K562 (cell line): ENCODE measurements at regions not wholly inside any gene's neighbourhood (a gene's known extent, or its start where the extent isn't known, plus 50 kb on each side); places are given as distances from the start of the nearest gene placed in this dataset.

Experiments
- ATAC-seq: fragments of 200-7000 bp; cut with Tn5 transposase; 3 replicates; pipeline ENCODE4 v1.9.1; 2020; ENCODE audit warnings: moderate library complexity
- BruUV-seq: library from RNA; stranded (reverse); fragments of 400-500 nt; replicated peaks from 2 replicates; lab custom pipeline; 2021; lab: Mats Ljungman, UMichigan
- CTCF ChIA-PET: fragments of 300-600 bp; formaldehyde crosslinking; extraction: SDS; loops from one replicate; lab custom pipeline; 2021; ENCODE audit warnings: low intra/inter-chr PET ratio; lab: Yijun Ruan, JAX
- POLR2A ChIA-PET: fragments of 300-600, 350-650 bp; sonication (Branson Sonifier 250); formaldehyde crosslinking; extraction: SDS; loops from one replicate; lab custom pipeline; 2021; ENCODE audit warnings: antibody characterized with exemption, inconsistent platforms; lab: Yijun Ruan, JAX
- DNase-seq, 4 experiments: peaks; one replicate each; pipeline versions ENCODE4 v3.0.0 to v3.0.0-alpha.2; 2011 to 2018; ENCODE audit warnings: low spot score in 3 of 4, mixed read lengths in 3 of 4; ENCODE audit errors: extremely low read depth in 1 of 4
- FAIRE-seq: peaks from 2 replicates; lab custom pipeline; 2011; peaks lifted over from hg19 to GRCh38; lab: Jason Lieb, UNC
- H2AFZ ChIP-seq: 2 replicates; pipeline ENCODE4 v1.6.0; 2011; ENCODE audit warnings: low read depth, low read length, control low read depth, inconsistent platforms
- H3K27ac ChIP-seq: fragments of 200-600 bp; 3 replicates; pipeline ENCODE4 v1.8.0; 2011; ENCODE audit warnings: low read depth, mild to moderate bottlenecking, control low read depth, inconsistent platforms, low read length, moderate library complexity, mixed read lengths; ENCODE audit errors: extremely low read depth
- H3K27me3 ChIP-seq, 2 experiments: fragments of 300-600 bp in 1 of 2; 2 replicates in 1 of 2; 3 replicates in 1 of 2; pipeline versions ENCODE4 v1.6.0 to v1.8.0; 2011; ENCODE audit warnings: inconsistent platforms in 2 of 2, low read length in 2 of 2, mild to moderate bottlenecking in 1 of 2, mixed read lengths in 1 of 2, moderate library complexity in 1 of 2; ENCODE audit not compliant: control insufficient read depth in 2 of 2, insufficient read depth in 2 of 2
- H3K36me3 ChIP-seq: fragments of 300-600 bp; 3 replicates; pipeline ENCODE4 v1.8.0; 2011; ENCODE audit warnings: mild to moderate bottlenecking, low read length, inconsistent platforms; ENCODE audit not compliant: control insufficient read depth, insufficient read depth
- H3K4me1 ChIP-seq, 2 experiments: fragments of 200-600 bp in 1 of 2; replicated peaks in 1 of 2; 2 replicates in 1 of 2; 3 replicates in 1 of 2; pipeline versions ENCODE4 v1.5.1 to v1.8.0; 2011; ENCODE audit warnings: inconsistent platforms in 2 of 2, low read length in 2 of 2, mild to moderate bottlenecking in 1 of 2, mixed read lengths in 1 of 2, moderate library complexity in 1 of 2; ENCODE audit not compliant: control insufficient read depth in 2 of 2, insufficient read depth in 2 of 2
- H3K4me2 ChIP-seq: 2 replicates; pipeline ENCODE4 v1.6.1; 2011; ENCODE audit warnings: low read length, control low read depth, inconsistent platforms, mixed read lengths; ENCODE audit not compliant: insufficient read depth
- H3K4me3 ChIP-seq: fragments of 200-600 bp; sonication (generic), shearing (Covaris generic); 2 replicates; pipeline ENCODE4 v1.5.1; 2016; ENCODE audit warnings: control low read depth, inconsistent platforms
- H3K79me2 ChIP-seq: fragments of 200-600 bp; 3 replicates; pipeline ENCODE4 v1.8.0; 2011; ENCODE audit warnings: low read length, inconsistent platforms; ENCODE audit not compliant: control insufficient read depth, insufficient read depth
- H3K9ac ChIP-seq, 2 experiments: 2 replicates each; pipeline versions ENCODE4 v1.6.0 to v1.6.1; 2011; ENCODE audit warnings: low read depth in 2 of 2, low read length in 2 of 2, control low read depth in 1 of 2, inconsistent platforms in 1 of 2, mild to moderate bottlenecking in 1 of 2, mixed read lengths in 1 of 2; ENCODE audit not compliant: insufficient read depth in 1 of 2
- H3K9me1 ChIP-seq: one replicate; pipeline ENCODE4 v1.6.0; 2011; ENCODE audit warnings: inconsistent platforms, mild to moderate bottlenecking, low read length, moderate library complexity; ENCODE audit not compliant: control insufficient read depth, insufficient read depth
- H3K9me3 ChIP-seq: replicated peaks from 2 replicates; pipeline ENCODE4 v1.5.1; 2011; ENCODE audit warnings: low read depth, low read length, inconsistent platforms; ENCODE audit not compliant: control insufficient read depth, insufficient read depth
- H4K20me1 ChIP-seq: replicated peaks from 2 replicates; pipeline ENCODE4 v1.6.1; 2011; ENCODE audit warnings: low read length, inconsistent platforms, mixed read lengths; ENCODE audit not compliant: control insufficient read depth, insufficient read depth
- ARNT ChIP-seq, 2 experiments: fragments of 450-650 bp; IDR thresholded peaks; 2 replicates each; pipeline ENCODE4 v1.6.1; 2016; ENCODE audit warnings: mild to moderate bottlenecking in 1 of 2
- BRD4 ChIP-seq: fragments of 200-600 bp; sonication (generic); IDR thresholded peaks from 2 replicates; pipeline ENCODE4 v1.6.1; 2017; ENCODE audit warnings: inconsistent platforms
- CHCHD3 ChIP-seq: fragments of 250-450 bp; sonication (Bioruptor Pico); IDR thresholded peaks from 2 replicates; pipeline ENCODE4 v2.1.2; 2022; ENCODE audit warnings: mild to moderate bottlenecking
- ETV6 ChIP-seq, 3 experiments: fragments of 150-350 bp in 1 of 3; sonication (generic) in 1 of 3; formaldehyde crosslinking in 1 of 3; IDR thresholded peaks; 2 replicates each; pipeline versions ENCODE4 v1.6.1 to v1.8.0; 2014 to 2022; ENCODE audit warnings: borderline replicate concordance in 2 of 3, low read depth in 2 of 3, antibody characterized with exemption in 1 of 3, low read length in 1 of 3, mild to moderate bottlenecking in 1 of 3, missing genetic modification reagents in 1 of 3
- GABPA ChIP-seq: fragments of 200-800 bp; sonication (Bioruptor generic); conservative IDR thresholded peaks from 2 replicates; pipeline ENCODE4 v1.6.1; 2016; ENCODE audit warnings: low read depth, missing genetic modification characterization, missing compliant biosample characterization
- NR3C1 ChIP-seq: sonication (generic); formaldehyde crosslinking; IDR thresholded peaks from 2 replicates; pipeline ENCODE4 v1.8.1; 2022; ENCODE audit warnings: missing genetic modification reagents
- PPARD ChIP-seq: fragments of 250-450 bp; sonication (Bioruptor Pico); IDR thresholded peaks from 2 replicates; pipeline ENCODE4 v1.8.0; 2022; ENCODE audit warnings: inconsistent platforms, mild to moderate bottlenecking, moderate library complexity
- SAP30 ChIP-seq: fragments of 200-600 bp; sonication (generic); IDR thresholded peaks from 2 replicates; pipeline ENCODE4 v1.6.1; 2012; ENCODE audit warnings: borderline replicate concordance, low read depth, mild to moderate bottlenecking, moderate library complexity, low read length, control low read depth, inconsistent platforms; ENCODE audit not compliant: insufficient read depth, poor library complexity, severe bottlenecking
- SMARCB1 ChIP-seq: IDR thresholded peaks from 2 replicates; pipeline ENCODE4 v1.6.1; 2011; ENCODE audit warnings: improper control_type of control experiment, low read depth; ENCODE audit not compliant: insufficient read length
- TBP ChIP-seq: optimal IDR thresholded peaks from 2 replicates; pipeline ENCODE3; 2011; ENCODE audit warnings: low read depth, low read length, improper control_type of control experiment
- ZNF146 ChIP-seq: IDR thresholded peaks from one replicate; pipeline ENCODE4 v1.6.1; 2018; ENCODE audit warnings: missing compliant biosample characterization; ENCODE audit not compliant: unreplicated experiment
- ZNF24 ChIP-seq: fragments of 450-650 bp; IDR thresholded peaks from 2 replicates; pipeline ENCODE4 v1.6.1; 2016
- WGBS: fragments of 100-300 bp; shearing (Covaris generic); methylation state at CpG from one replicate; pipeline ENCODE4 v1.1.6; 2016; ENCODE audit warnings: low coverage, mixed read lengths; ENCODE audit not compliant: insufficient coverage; ENCODE audit errors: missing lambda C conversion rate; 5-methylcytosine and 5-hydroxymethylcytosine counted together
- in situ Hi-C: fragments of 300-500 bp; cut with MboI; formaldehyde crosslinking; loops from 4 replicates; pipeline ENCODE4 v1.15.0; 2018; ENCODE audit warnings: inconsistent platforms, mixed read lengths
- intact Hi-C: fragments of 100-400 bp; cut with micrococcal nuclease; formaldehyde crosslinking; loops from 2 replicates; pipeline ENCODE4 v1.14.2; 2022
- TF ChIP-seq, protein P1 (sequence below): fragments of 450-650 bp; formaldehyde crosslinking; IDR thresholded peaks from 2 replicates; pipeline ENCODE4 v1.4.0; 2020; ENCODE audit warnings: mild to moderate bottlenecking, mixed read lengths
- TF ChIP-seq, protein P2 (sequence below): IDR thresholded peaks from 3 replicates; pipeline ENCODE4 v1.6.1; 2011; ENCODE audit warnings: borderline replicate concordance, mild to moderate bottlenecking; ENCODE audit not compliant: insufficient read length, insufficient read depth
- TF ChIP-seq, protein P3 (sequence below): fragments of 250-450 bp; sonication (Bioruptor Pico); IDR thresholded peaks from 2 replicates; pipeline ENCODE4 v1.8.0; 2021; ENCODE audit warnings: moderate library complexity, mild to moderate bottlenecking, inconsistent platforms

DNA sequence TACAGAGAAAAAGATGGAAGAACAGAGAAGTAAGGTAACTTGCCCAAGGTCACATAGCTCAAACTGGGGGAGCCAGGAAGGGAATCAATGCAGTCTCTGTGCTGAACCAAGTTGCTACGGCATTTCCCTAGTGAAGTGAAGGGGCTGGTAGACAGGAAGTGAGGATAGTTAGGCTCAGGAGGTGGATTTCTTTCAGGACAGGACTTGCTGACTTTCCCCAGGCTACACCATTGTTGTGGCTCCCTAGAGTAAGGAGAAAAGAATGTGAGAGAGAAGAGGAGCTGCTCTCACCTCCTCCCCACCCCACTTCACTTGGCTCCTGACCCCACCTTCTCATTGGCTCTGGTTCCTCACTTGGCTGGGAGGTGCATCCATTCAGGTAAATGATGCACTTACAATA lies 316.9 kb downstream of the INHBA start:
- Histone ChIP-seq H3K4me1 (no peaks in the 10 kb centered on the region), H3K4me2 (no peak overlapping the region), H3K27me3 (no peaks in the 10 kb centered on the region), H3K4me3 (no peak overlapping the region), H3K9me3 (no peaks in the 10 kb centered on the region), H4K20me1 (no peaks in the 10 kb centered on the region), H2AFZ (no peak overlapping the region), H3K9ac (no peak overlapping the region), H3K79me2 (no peaks in the 10 kb centered on the region), H3K36me3 (no peaks in the 10 kb centered on the region), H3K27ac (no peak overlapping the region), H3K9me1 (no peaks in the 10 kb centered on the region)
- TF ChIP-seq TBP = no peak
- TF ChIP-seq, protein P1, sequence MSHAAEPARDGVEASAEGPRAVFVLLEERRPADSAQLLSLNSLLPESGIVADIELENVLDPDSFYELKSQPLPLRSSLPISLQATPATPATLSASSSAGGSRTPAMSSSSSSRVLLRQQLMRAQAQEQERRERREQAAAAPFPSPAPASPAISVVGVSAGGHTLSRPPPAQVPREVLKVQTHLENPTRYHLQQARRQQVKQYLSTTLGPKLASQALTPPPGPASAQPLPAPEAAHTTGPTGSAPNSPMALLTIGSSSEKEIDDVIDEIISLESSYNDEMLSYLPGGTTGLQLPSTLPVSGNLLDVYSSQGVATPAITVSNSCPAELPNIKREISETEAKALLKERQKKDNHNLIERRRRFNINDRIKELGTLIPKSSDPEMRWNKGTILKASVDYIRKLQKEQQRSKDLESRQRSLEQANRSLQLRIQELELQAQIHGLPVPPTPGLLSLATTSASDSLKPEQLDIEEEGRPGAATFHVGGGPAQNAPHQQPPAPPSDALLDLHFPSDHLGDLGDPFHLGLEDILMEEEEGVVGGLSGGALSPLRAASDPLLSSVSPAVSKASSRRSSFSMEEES (CRISPR knock-in tag) = no peak
- TF ChIP-seq CHCHD3 (CRISPR knock-in tag) = no peak
- no peak for TF ChIP-seq ZNF24
- no peak for TF ChIP-seq NR3C1 (CRISPR knock-in tag)
- no peak for TF ChIP-seq GABPA
- TF ChIP-seq ARNT (IDR thresholded peaks at IDR 0.05) = no peak
- TF ChIP-seq PPARD (CRISPR knock-in tag) = no peak
- no peak for TF ChIP-seq SAP30
- TF ChIP-seq BRD4 = no peak
- TF ChIP-seq, protein P2, sequence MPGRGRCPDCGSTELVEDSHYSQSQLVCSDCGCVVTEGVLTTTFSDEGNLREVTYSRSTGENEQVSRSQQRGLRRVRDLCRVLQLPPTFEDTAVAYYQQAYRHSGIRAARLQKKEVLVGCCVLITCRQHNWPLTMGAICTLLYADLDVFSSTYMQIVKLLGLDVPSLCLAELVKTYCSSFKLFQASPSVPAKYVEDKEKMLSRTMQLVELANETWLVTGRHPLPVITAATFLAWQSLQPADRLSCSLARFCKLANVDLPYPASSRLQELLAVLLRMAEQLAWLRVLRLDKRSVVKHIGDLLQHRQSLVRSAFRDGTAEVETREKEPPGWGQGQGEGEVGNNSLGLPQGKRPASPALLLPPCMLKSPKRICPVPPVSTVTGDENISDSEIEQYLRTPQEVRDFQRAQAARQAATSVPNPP = no peak
- TF ChIP-seq ZNF146 = no peak
- no peak for TF ChIP-seq ETV6 (IDR thresholded peaks at IDR 0.05; ENCODE audit: borderline replicate concordance in 1 of 2, low read depth in 2 of 2, low read length in 1 of 2)
- no peak for TF ChIP-seq ETV6 (CRISPR knock-in tag; IDR thresholded peaks at IDR 0.05; ENCODE audit: borderline replicate concordance)
- TF ChIP-seq SMARCB1 = no peak
- TF ChIP-seq, protein P3, sequence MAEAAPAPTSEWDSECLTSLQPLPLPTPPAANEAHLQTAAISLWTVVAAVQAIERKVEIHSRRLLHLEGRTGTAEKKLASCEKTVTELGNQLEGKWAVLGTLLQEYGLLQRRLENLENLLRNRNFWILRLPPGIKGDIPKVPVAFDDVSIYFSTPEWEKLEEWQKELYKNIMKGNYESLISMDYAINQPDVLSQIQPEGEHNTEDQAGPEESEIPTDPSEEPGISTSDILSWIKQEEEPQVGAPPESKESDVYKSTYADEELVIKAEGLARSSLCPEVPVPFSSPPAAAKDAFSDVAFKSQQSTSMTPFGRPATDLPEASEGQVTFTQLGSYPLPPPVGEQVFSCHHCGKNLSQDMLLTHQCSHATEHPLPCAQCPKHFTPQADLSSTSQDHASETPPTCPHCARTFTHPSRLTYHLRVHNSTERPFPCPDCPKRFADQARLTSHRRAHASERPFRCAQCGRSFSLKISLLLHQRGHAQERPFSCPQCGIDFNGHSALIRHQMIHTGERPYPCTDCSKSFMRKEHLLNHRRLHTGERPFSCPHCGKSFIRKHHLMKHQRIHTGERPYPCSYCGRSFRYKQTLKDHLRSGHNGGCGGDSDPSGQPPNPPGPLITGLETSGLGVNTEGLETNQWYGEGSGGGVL (CRISPR knock-in tag) = no peak
- BruUV-seq = no TSS peak
- in situ Hi-C loops (no loop called here), intact Hi-C loops (no loop called here)
- FAIRE-seq = no peak
- ChIA-PET POLR2A (no interaction called here), CTCF (no interaction called here)
- WGBS = 0% methylated on average over 1 of the region's 1 CpG
- DNase-seq = no peak
- no peak for ATAC-seq
